H1 (cell line): ENCODE measurements at regions not wholly inside any gene's neighbourhood (a gene's known extent, or its start where the extent isn't known, plus 50 kb on each side); places are given as distances from the start of the nearest gene placed in this dataset.
"Not testable (repeated sequence)": the region's sequence is repeated elsewhere in the genome, so short reads cannot be mapped to it uniquely, and the experiment has no call there.

Experiments used
- CEBPB ChIP-seq: IDR thresholded peaks from 2 replicates; pipeline ENCODE4 v1.6.1; 2012; ENCODE audit warnings: low read depth, low read length
- EZH2 ChIP-seq: fragments of 200-600 bp; sonication (generic); IDR thresholded peaks from 2 replicates; pipeline ENCODE4 v1.7.1; 2012; ENCODE audit warnings: low read depth, mild to moderate bottlenecking, moderate library complexity, low read length, inconsistent platforms; ENCODE audit not compliant: severe bottlenecking
- HDAC2 ChIP-seq, 2 experiments: fragments of 300-600 bp in 1 of 2; sonication (generic) in 1 of 2; IDR thresholded peaks; 2 replicates each; pipeline ENCODE4 v1.6.1; 2011 to 2012; ENCODE audit warnings: low read depth in 2 of 2, low read length in 2 of 2, mild to moderate bottlenecking in 2 of 2, moderate library complexity in 2 of 2, borderline replicate concordance in 1 of 2, inconsistent platforms in 1 of 2
- KDM1A ChIP-seq: fragments of 200-600, 300-600 bp; sonication (generic); IDR thresholded peaks from 2 replicates; pipeline ENCODE4 v1.7.1; 2016; ENCODE audit warnings: mild to moderate bottlenecking, low read length, borderline replicate concordance
- POLR2AphosphoS5 ChIP-seq: IDR thresholded peaks from 2 replicates; pipeline ENCODE4 v1.6.1; 2011; ENCODE audit warnings: low read depth, low read length
- SP1 ChIP-seq: IDR thresholded peaks from 2 replicates; pipeline ENCODE4 v1.6.1; 2011; ENCODE audit warnings: low read depth, low read length
- TF ChIP-seq, protein P1 (sequence below): IDR thresholded peaks from 2 replicates; pipeline ENCODE4 v1.6.1; 2012; ENCODE audit warnings: inconsistent platforms
- TF ChIP-seq, protein P2 (sequence below), 3 experiments: IDR thresholded peaks; 1 replicate in 2 of 3; 2 replicates in 1 of 3; pipeline versions ENCODE4 v1.5.1 to v1.6.1; 2011; ENCODE audit warnings: low read length in 3 of 3, mild to moderate bottlenecking in 3 of 3, inconsistent platforms in 2 of 3, low read depth in 1 of 3, moderate library complexity in 1 of 3; ENCODE audit not compliant: insufficient read depth in 1 of 3; ENCODE audit errors: control extremely low read depth in 1 of 3
- TF ChIP-seq, protein P3 (sequence below): IDR thresholded peaks from 2 replicates; pipeline ENCODE4 v1.6.1; 2011; ENCODE audit warnings: low read length, improper control_type of control experiment

DNA sequence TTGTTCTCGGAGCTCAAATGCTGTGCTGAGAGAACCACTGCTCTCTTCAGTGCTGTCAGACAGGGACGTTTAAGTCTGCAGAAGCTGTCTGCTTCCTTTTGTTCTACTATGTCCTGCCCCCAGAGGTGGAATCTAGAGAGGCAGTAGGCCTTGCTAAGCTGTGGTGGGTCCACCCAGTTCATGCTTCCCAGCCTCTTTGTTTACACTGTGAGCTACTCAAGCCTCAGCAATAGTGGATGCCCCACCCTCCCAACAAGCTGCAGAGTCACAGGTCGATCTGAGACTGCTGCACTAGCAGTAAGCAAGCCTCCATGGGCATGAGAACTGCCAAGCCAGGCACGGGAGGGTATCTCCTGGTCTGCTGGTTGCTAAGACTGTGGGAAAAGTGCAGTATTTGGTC is 102.8 kb upstream of the SRD5A2 start:
- TF ChIP-seq, protein P1, sequence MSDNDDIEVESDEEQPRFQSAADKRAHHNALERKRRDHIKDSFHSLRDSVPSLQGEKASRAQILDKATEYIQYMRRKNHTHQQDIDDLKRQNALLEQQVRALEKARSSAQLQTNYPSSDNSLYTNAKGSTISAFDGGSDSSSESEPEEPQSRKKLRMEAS, result not testable (repeated sequence)
- not testable (repeated sequence) for TF ChIP-seq POLR2AphosphoS5; HDAC2 (IDR thresholded peaks at IDR 0.05; ENCODE audit: borderline replicate concordance in 1 of 2, low read depth in 2 of 2, low read length in 2 of 2); CEBPB; SP1; EZH2; KDM1A
- TF ChIP-seq, protein P2, sequence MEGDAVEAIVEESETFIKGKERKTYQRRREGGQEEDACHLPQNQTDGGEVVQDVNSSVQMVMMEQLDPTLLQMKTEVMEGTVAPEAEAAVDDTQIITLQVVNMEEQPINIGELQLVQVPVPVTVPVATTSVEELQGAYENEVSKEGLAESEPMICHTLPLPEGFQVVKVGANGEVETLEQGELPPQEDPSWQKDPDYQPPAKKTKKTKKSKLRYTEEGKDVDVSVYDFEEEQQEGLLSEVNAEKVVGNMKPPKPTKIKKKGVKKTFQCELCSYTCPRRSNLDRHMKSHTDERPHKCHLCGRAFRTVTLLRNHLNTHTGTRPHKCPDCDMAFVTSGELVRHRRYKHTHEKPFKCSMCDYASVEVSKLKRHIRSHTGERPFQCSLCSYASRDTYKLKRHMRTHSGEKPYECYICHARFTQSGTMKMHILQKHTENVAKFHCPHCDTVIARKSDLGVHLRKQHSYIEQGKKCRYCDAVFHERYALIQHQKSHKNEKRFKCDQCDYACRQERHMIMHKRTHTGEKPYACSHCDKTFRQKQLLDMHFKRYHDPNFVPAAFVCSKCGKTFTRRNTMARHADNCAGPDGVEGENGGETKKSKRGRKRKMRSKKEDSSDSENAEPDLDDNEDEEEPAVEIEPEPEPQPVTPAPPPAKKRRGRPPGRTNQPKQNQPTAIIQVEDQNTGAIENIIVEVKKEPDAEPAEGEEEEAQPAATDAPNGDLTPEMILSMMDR (IDR thresholded peaks at IDR 0.05; ENCODE audit: control extremely low read depth in 1 of 3, insufficient read depth in 1 of 3, low read depth in 1 of 3, low read length in 3 of 3), result not testable (repeated sequence)
- TF ChIP-seq, protein P3, sequence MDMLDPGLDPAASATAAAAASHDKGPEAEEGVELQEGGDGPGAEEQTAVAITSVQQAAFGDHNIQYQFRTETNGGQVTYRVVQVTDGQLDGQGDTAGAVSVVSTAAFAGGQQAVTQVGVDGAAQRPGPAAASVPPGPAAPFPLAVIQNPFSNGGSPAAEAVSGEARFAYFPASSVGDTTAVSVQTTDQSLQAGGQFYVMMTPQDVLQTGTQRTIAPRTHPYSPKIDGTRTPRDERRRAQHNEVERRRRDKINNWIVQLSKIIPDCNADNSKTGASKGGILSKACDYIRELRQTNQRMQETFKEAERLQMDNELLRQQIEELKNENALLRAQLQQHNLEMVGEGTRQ, result not testable (repeated sequence)
